NCI-H69 (cell line): ENCODE measurements at regions not wholly inside any gene's neighbourhood (a gene's known extent, or its start where the extent isn't known, plus 50 kb on each side); places are given as distances from the start of the nearest gene placed in this dataset.
"Not testable (repeated sequence)": the region's sequence is repeated elsewhere in the genome, so short reads cannot be mapped to it uniquely, and the experiment has no call there.

Source experiments
- DNase-seq: peaks from one replicate; lab custom pipeline; 2025; lab: John Stamatoyannopoulos, UW

GRCh38 chr9:84054341-84055010, 73.9 kb downstream of the RMI1 start:
- DNase-seq, result no peak

- DNase-seq, result no peak
These were observed 77.1 kb downstream of the RMI1 start for GRCh38 chr9:84057662-84058061.

GRCh38 chr9:84059936-84060335, 79.3 kb downstream of the RMI1 start:
- DNase-seq, result no peak

- DNase-seq, result peak; percentile 91
These were observed 81.1 kb downstream of the RMI1 start for GRCh38 chr9:84061613-84062193.

GRCh38 chr9:84062538-84062937, 81.9 kb downstream of the RMI1 start:
- peak; percentile 25 for DNase-seq

- peak; percentile 65 for DNase-seq
These were observed 87.2 kb downstream of the RMI1 start for GRCh38 chr9:84067821-84068220.

GRCh38 chr9:84068872-84069271, 88.3 kb downstream of the RMI1 start:
- peak; percentile 45 for DNase-seq

GRCh38 chr9:84070590-84070989, 90.0 kb downstream of the RMI1 start:
- DNase-seq, result no peak

GRCh38 chr9:84072621-84073180, 92.1 kb downstream of the RMI1 start:
- peak; percentile 33 for DNase-seq

- DNase-seq, result no peak
These were observed 94.4 kb downstream of the RMI1 start for GRCh38 chr9:84075004-84075403.

GRCh38 chr9:84076384-84076783, 95.8 kb downstream of the RMI1 start:
- DNase-seq, result no peak

- DNase-seq, result not testable (repeated sequence)
These were observed 97.2 kb downstream of the RMI1 start for GRCh38 chr9:84077816-84078215.

- no peak for DNase-seq
These were observed 99.4 kb downstream of the RMI1 start for GRCh38 chr9:84079994-84080393.

- DNase-seq, result peak; percentile 49
These were observed 121.5 kb downstream of the RMI1 start for GRCh38 chr9:84101964-84102632.

GRCh38 chr9:84103651-84104377, 123.2 kb downstream of the RMI1 start:
- peak; percentile 36 for DNase-seq

GRCh38 chr9:84107081-84107480, 126.5 kb downstream of the RMI1 start:
- no peak for DNase-seq

- DNase-seq, result no peak
These were observed 127.4 kb downstream of the RMI1 start for GRCh38 chr9:84107995-84108394.

GRCh38 chr9:84111726-84112125, 131.1 kb downstream of the RMI1 start:
- DNase-seq, result peak; percentile 94

- peak; percentile 91 for DNase-seq
These were observed 141.5 kb downstream of the RMI1 start for GRCh38 chr9:84121991-84122523.

GRCh38 chr9:84122572-84122971, 142.0 kb downstream of the RMI1 start:
- DNase-seq, result peak; percentile 39

- DNase-seq, result peak; percentile 26
These were observed 143.2 kb downstream of the RMI1 start for GRCh38 chr9:84123648-84124406.
